ENCODE measurements at regions not wholly inside any gene's neighbourhood (a gene's known extent, or its start where the extent isn't known, plus 50 kb on each side); places are given as distances from the start of the nearest gene placed in this dataset.

DNA sequence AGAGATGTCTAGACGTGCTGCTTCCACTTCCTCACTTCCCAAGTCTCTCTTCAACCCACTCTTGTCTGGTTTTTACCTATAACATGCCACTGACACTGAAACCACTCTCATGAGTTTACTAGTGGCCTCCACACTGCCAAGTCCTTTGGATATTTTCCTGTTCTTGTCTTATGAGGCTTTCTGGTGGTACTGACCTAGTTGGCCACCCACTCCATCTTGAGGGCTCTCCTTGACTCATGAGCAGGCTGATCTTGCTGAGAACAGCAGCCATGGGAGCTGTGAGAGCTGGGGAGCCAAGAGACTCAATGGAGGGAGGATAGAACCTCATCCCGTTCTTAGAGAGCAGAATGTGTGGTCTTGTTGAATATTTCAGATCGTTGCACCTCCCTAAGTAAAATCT, 283.4 kb upstream of the PRDM1 start:
- TF ChIP-seq, protein P1, sequence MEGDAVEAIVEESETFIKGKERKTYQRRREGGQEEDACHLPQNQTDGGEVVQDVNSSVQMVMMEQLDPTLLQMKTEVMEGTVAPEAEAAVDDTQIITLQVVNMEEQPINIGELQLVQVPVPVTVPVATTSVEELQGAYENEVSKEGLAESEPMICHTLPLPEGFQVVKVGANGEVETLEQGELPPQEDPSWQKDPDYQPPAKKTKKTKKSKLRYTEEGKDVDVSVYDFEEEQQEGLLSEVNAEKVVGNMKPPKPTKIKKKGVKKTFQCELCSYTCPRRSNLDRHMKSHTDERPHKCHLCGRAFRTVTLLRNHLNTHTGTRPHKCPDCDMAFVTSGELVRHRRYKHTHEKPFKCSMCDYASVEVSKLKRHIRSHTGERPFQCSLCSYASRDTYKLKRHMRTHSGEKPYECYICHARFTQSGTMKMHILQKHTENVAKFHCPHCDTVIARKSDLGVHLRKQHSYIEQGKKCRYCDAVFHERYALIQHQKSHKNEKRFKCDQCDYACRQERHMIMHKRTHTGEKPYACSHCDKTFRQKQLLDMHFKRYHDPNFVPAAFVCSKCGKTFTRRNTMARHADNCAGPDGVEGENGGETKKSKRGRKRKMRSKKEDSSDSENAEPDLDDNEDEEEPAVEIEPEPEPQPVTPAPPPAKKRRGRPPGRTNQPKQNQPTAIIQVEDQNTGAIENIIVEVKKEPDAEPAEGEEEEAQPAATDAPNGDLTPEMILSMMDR (IDR thresholded peaks at IDR 0.05; ENCODE audit: low read depth, low read length, poor library complexity, severe bottlenecking), result no peak
- TF ChIP-seq EZH2phosphoT487 (IDR thresholded peaks at IDR 0.05; ENCODE audit: borderline replicate concordance, low read length), result no peak

All from DOHH2 (cell line).